ENCODE measurements at regions not wholly inside any gene's neighbourhood (a gene's known extent, or its start where the extent isn't known, plus 50 kb on each side); places are given as distances from the start of the nearest gene placed in this dataset.

GRCh38 chr5:20536341-20536740, 548.3 kb upstream of the CDH18 start:
- no peak for TF ChIP-seq CTCF (IDR thresholded peaks at IDR 0.05)
- TF ChIP-seq POLR2A (IDR thresholded peaks at IDR 0.05), result no peak
